ENCODE measurements at regions not wholly inside any gene's neighbourhood (a gene's known extent, or its start where the extent isn't known, plus 50 kb on each side); places are given as distances from the start of the nearest gene placed in this dataset.

GRCh38 chr10:60664859-60665258 is 113.4 kb upstream of the CDK1 start (continued):
- TF ChIP-seq ZNF462 (CRISPR knock-in tag; IDR thresholded peaks at IDR 0.05) (no peak), JUNB (IDR thresholded peaks at IDR 0.05; ENCODE audit: unreplicated experiment) (no peak), ZNF114 (CRISPR knock-in tag; IDR thresholded peaks at IDR 0.05) (no peak), ZNF331 (CRISPR knock-in tag; IDR thresholded peaks at IDR 0.05; ENCODE audit: low read depth) (no peak), CTCF (conservative IDR thresholded peaks at IDR 0.05; ENCODE audit: low read depth in 2 of 2) (no peak)

- Histone ChIP-seq H3K27ac (ENCODE audit: low read depth) (no peak overlapping the region), H3K4me2 (peak overlapping the region; percentile 18; the same call in 1 of the 2 replicates), H3F3A (replicated peaks; ENCODE audit: low read depth) (no peaks in the 10 kb centered on the region), H3K79me2 (replicated peaks; ENCODE audit: insufficient read depth) (no peaks in the 10 kb centered on the region), H3K4me3 (no peak overlapping the region), H2AFZ (no peak overlapping the region), H3K36me3 (ENCODE audit: insufficient read depth) (no peaks in the 10 kb centered on the region), H3K9me2 (ENCODE audit: insufficient read depth) (no peaks in the 10 kb centered on the region), H3K27me3 (ENCODE audit: insufficient read depth) (no peaks in the 10 kb centered on the region), H3K4me1 (ENCODE audit: insufficient read depth) (peaks cover 44% of the 10 kb centered on the region), H4K20me1 (replicated peaks; ENCODE audit: insufficient read depth) (no peaks in the 10 kb centered on the region)
- H3K4me1 Mint-ChIP-seq = peaks cover 42% of the 10 kb centered on the region
- no peaks in the 10 kb centered on the region for H3K36me3 Mint-ChIP-seq (ENCODE audit: low read depth)
- ATAC-seq (peak; percentile 51; the same call in 2 of the 3 replicates), DNase-seq (ENCODE audit: low spot score) (no peak)
- H3K27ac Mint-ChIP-seq = peak overlapping the region; percentile 94
- H3K4me3 Mint-ChIP-seq = no peak overlapping the region
- H3K27me3 Mint-ChIP-seq (ENCODE audit: insufficient read depth, low read depth, poor library complexity) = no peaks in the 10 kb centered on the region
- no peaks in the 10 kb centered on the region for H3K9me3 Mint-ChIP-seq
- TF ChIP-seq ZNF331 (CRISPR knock-in tag; IDR thresholded peaks at IDR 0.05; ENCODE audit: low read depth) (no peak), POLR2AphosphoS5 (IDR thresholded peaks at IDR 0.05; ENCODE audit: low read depth) (no peak), REST (IDR thresholded peaks at IDR 0.05; ENCODE audit: unreplicated experiment) (no peak), EZH2 (IDR thresholded peaks at IDR 0.05; ENCODE audit: low read depth, unreplicated experiment) (no peak)
Observed at GRCh38 chr10:60663850-60664249, 114.4 kb upstream of the CDK1 start.

Data from GM23338 (cell line).